Neural crest cell (in vitro differentiated cells): ENCODE measurements at regions not wholly inside any gene's neighbourhood (a gene's known extent, or its start where the extent isn't known, plus 50 kb on each side); places are given as distances from the start of the nearest gene placed in this dataset.

Experiments used
- DNase-seq: peaks from one replicate; pipeline ENCODE4 v3.0.0; 2021; ENCODE audit warnings: low read depth, mixed read lengths, low spot score
- H3K27ac Mint-ChIP-seq: one replicate; pipeline ENCODE4 v1.8.0; 2021; ENCODE audit warnings: mild to moderate bottlenecking, mixed read lengths; ENCODE audit not compliant: unreplicated experiment
- H3K27me3 Mint-ChIP-seq: 2 replicates; pipeline ENCODE4 v1.8.0; 2021; ENCODE audit warnings: low read depth, mild to moderate bottlenecking, mixed read lengths
- H3K36me3 Mint-ChIP-seq: 2 replicates; pipeline ENCODE4 v1.8.0; 2021; ENCODE audit warnings: low read depth, mild to moderate bottlenecking, mixed read lengths
- H3K4me1 Mint-ChIP-seq: 2 replicates; pipeline ENCODE4 v1.8.0; 2021; ENCODE audit warnings: mixed read lengths
- H3K4me3 Mint-ChIP-seq: one replicate; pipeline ENCODE4 v1.8.0; 2021; ENCODE audit warnings: mild to moderate bottlenecking, mixed read lengths
- H3K9me3 Mint-ChIP-seq: 2 replicates; pipeline ENCODE4 v1.8.0; 2021; ENCODE audit warnings: mixed read lengths
- CTCF ChIP-seq: fragments of 200-600 bp; sonication (generic); conservative IDR thresholded peaks from 2 replicates; pipeline ENCODE4 v1.5.0; 2021; ENCODE audit warnings: antibody characterized with exemption, mild to moderate bottlenecking

DNA sequence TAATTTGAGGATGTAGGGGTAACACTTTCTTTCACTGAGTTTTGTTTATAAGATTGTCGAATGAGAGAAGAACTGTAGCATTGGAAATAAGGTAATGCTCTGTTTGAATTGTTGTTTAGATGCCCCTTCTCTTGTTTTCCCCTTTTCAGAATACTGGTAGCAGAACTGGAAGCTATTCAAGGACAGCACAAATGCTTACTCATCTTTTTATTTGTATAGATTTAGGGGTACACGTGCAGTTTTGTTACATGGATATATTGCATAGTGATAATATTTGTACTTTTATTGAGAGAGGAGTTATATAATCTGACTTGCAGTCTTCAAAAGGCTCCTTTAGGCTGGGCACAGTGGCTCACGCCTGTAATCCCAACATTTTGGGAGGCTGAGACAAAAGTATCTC lies 145.4 kb upstream of the HAND2 start:
- TF ChIP-seq CTCF: no peak
- H3K9me3 Mint-ChIP-seq: no peaks in the 10 kb centered on the region
- no peak overlapping the region for H3K27ac Mint-ChIP-seq
- H3K36me3 Mint-ChIP-seq: no peaks in the 10 kb centered on the region
- H3K27me3 Mint-ChIP-seq: peaks cover 20% of the 10 kb centered on the region
- H3K4me1 Mint-ChIP-seq: no peaks in the 10 kb centered on the region
- no peak for DNase-seq
- H3K4me3 Mint-ChIP-seq: no peak overlapping the region

- peaks cover 15% of the 10 kb centered on the region for H3K27me3 Mint-ChIP-seq
- no peak for DNase-seq
- H3K4me1 Mint-ChIP-seq: no peaks in the 10 kb centered on the region
- H3K4me3 Mint-ChIP-seq: no peak overlapping the region
- no peaks in the 10 kb centered on the region for H3K36me3 Mint-ChIP-seq
- H3K9me3 Mint-ChIP-seq: no peaks in the 10 kb centered on the region
- no peak for TF ChIP-seq CTCF
- no peak overlapping the region for H3K27ac Mint-ChIP-seq
Observed at GRCh38 chr4:173669460-173670179, 139.6 kb upstream of the HAND2 start.

DNA sequence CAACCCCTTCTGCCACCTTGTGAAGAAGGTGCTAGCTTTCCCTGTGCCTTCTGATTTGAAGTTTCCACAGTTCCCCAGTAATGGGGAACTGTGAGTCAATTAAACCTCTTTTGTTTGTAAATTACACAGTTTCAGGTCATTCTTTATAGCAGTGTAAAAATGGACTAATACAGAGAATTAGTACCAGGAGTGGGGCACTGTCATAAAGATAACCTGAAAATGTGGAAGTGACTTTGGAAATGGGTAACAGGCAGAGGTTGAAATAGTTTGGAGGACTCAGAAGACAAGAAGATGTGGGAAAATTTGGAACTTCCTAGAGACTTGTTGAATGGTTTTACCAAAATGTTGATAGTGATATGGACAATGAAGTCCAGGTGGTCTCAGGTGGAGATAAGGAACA lies 131.0 kb upstream of the HAND2 start:
- no peak overlapping the region for H3K4me3 Mint-ChIP-seq
- DNase-seq: no peak
- TF ChIP-seq CTCF: no peak

GRCh38 chr4:173656898-173657297 lies 126.9 kb upstream of the HAND2 start:
- no peak overlapping the region for H3K4me3 Mint-ChIP-seq
- H3K27me3 Mint-ChIP-seq: peaks cover 6% of the 10 kb centered on the region
- no peaks in the 10 kb centered on the region for H3K4me1 Mint-ChIP-seq
- no peaks in the 10 kb centered on the region for H3K36me3 Mint-ChIP-seq
- no peak for TF ChIP-seq CTCF
- no peak for DNase-seq
- H3K27ac Mint-ChIP-seq: no peak overlapping the region
- no peaks in the 10 kb centered on the region for H3K9me3 Mint-ChIP-seq

More for the DNA sequence above, 131.0 kb upstream of the HAND2 start:
- Mint-ChIP-seq H3K9me3 (no peaks in the 10 kb centered on the region), H3K27me3 (peaks cover 15% of the 10 kb centered on the region), H3K27ac (no peak overlapping the region), H3K4me1 (no peaks in the 10 kb centered on the region), H3K36me3 (no peaks in the 10 kb centered on the region)

GRCh38 chr4:173652283-173652931 lies 122.4 kb upstream of the HAND2 start:
- Mint-ChIP-seq H3K4me1 (no peaks in the 10 kb centered on the region), H3K27ac (no peak overlapping the region), H3K9me3 (no peaks in the 10 kb centered on the region), H3K4me3 (no peak overlapping the region), H3K27me3 (peaks cover 3% of the 10 kb centered on the region), H3K36me3 (no peaks in the 10 kb centered on the region)
- no peak for TF ChIP-seq CTCF
- DNase-seq: no peak
